Body of pancreas (tissue), 4 donors: ENCODE measurements at regions not wholly inside any gene's neighbourhood (a gene's known extent, or its start where the extent isn't known, plus 50 kb on each side); places are given as distances from the start of the nearest gene placed in this dataset.

ENCODE experiments used
- ATAC-seq: fragments of 150-250 bp; one replicate; pipeline ENCODE4 v1.9.1; 2016
- DNase-seq, 4 donors: peaks; one replicate each; pipeline ENCODE4 v3.0.0-alpha.2; 2019
- H3K27ac ChIP-seq, 4 donors: fragments of 200-600 bp; sonication (generic); 1 replicate in 3 of 4; 2 replicates in 1 of 4; pipeline versions ENCODE4 v1.5.1 to v1.6.1; 2016 to 2019; ENCODE audit warnings: mild to moderate bottlenecking in 1 of 4, mixed read lengths in 1 of 4, moderate library complexity in 1 of 4
- H3K27me3 ChIP-seq, 2 donors: fragments of 200-600 bp; sonication (generic); one replicate each; pipeline ENCODE4 v1.6.0; 2016; ENCODE audit warnings: mild to moderate bottlenecking in 1 of 2
- H3K36me3 ChIP-seq, 2 donors: fragments of 200-600 bp; sonication (generic); replicated peaks in 1 of 2; 2 replicates each; pipeline ENCODE4 v1.5.1; 2016; ENCODE audit warnings: low read depth in 2 of 2; ENCODE audit not compliant: insufficient read depth in 1 of 2
- H3K4me1 ChIP-seq: fragments of 200-600 bp; sonication (generic); one replicate; pipeline ENCODE4 v1.6.0; 2016
- H3K4me3 ChIP-seq, 2 donors: fragments of 200-600 bp; sonication (generic); 1 replicate in 1 of 2; 2 replicates in 1 of 2; pipeline ENCODE4 v1.5.1; 2016 to 2019
- H3K9me3 ChIP-seq, 3 donors: fragments of 200-600 bp; sonication (generic); 1 replicate in 2 of 3; 2 replicates in 1 of 3; pipeline ENCODE4 v1.5.1; 2016
- POLR2A ChIP-seq, 3 donors: fragments of 450-650 bp; IDR thresholded peaks; one replicate each; pipeline ENCODE4 v1.6.1; 2016; ENCODE audit warnings: antibody characterized with exemption in 3 of 3, mild to moderate bottlenecking in 2 of 3
- WGBS, 2 donors: methylation state at CpG; one replicate each; pipeline ENCODE4 v1.1.5; 2017; 5-methylcytosine and 5-hydroxymethylcytosine counted together
- intact Hi-C: fragments of 100-400 bp; cut with DNase I; formaldehyde crosslinking; loops from one replicate; pipeline ENCODE4 v1.15.1; 2023
- TF ChIP-seq, protein P1 (sequence below), 7 experiments: fragments of 450-650 bp in 4 of 7; fragments of 200-600 bp in 3 of 7; sonication (generic) in 3 of 7; IDR thresholded peaks; one replicate each; pipeline ENCODE4 v1.5.1; 2016 to 2019; ENCODE audit warnings: antibody characterized with exemption in 7 of 7

DNA sequence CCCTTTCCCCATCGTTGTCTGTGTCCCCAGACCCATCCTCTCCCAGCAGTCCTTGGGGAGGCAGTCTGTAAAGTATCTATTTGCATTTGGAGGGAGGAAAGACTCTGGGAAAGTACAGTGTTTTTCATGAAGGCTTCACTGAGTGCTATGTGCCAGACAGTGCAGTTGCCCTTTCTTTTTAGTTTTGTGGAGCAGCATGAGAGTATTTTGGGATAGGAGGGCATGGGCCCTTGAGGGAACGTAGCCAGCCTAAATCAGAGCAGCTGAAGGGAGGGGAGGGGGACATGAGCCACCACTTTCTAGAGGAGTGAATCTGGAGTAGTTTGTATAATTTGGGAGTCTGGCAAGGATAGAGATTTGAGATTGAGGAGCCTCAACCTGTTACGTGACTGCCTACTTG is 404.0 kb upstream of the KAZN start:
- no peak overlapping the region for H3K4me3 ChIP-seq
- no peak overlapping the region for H3K27ac ChIP-seq
- no peaks in the 10 kb centered on the region for H3K27me3 ChIP-seq
- H3K36me3 ChIP-seq, result no peaks in the 10 kb centered on the region
- TF ChIP-seq, protein P1, sequence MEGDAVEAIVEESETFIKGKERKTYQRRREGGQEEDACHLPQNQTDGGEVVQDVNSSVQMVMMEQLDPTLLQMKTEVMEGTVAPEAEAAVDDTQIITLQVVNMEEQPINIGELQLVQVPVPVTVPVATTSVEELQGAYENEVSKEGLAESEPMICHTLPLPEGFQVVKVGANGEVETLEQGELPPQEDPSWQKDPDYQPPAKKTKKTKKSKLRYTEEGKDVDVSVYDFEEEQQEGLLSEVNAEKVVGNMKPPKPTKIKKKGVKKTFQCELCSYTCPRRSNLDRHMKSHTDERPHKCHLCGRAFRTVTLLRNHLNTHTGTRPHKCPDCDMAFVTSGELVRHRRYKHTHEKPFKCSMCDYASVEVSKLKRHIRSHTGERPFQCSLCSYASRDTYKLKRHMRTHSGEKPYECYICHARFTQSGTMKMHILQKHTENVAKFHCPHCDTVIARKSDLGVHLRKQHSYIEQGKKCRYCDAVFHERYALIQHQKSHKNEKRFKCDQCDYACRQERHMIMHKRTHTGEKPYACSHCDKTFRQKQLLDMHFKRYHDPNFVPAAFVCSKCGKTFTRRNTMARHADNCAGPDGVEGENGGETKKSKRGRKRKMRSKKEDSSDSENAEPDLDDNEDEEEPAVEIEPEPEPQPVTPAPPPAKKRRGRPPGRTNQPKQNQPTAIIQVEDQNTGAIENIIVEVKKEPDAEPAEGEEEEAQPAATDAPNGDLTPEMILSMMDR (IDR thresholded peaks at IDR 0.05), result no peak
- no peak for TF ChIP-seq POLR2A (IDR thresholded peaks at IDR 0.05)
- WGBS, 2 donors, result 48 to 63% methylated on average over 3 of the region's 3 CpGs
- intact Hi-C loops, result no loop called here
- DNase-seq (no peak), ATAC-seq (no peak)
- H3K9me3 ChIP-seq, result no peaks in the 10 kb centered on the region
- no peaks in the 10 kb centered on the region for H3K4me1 ChIP-seq

DNA sequence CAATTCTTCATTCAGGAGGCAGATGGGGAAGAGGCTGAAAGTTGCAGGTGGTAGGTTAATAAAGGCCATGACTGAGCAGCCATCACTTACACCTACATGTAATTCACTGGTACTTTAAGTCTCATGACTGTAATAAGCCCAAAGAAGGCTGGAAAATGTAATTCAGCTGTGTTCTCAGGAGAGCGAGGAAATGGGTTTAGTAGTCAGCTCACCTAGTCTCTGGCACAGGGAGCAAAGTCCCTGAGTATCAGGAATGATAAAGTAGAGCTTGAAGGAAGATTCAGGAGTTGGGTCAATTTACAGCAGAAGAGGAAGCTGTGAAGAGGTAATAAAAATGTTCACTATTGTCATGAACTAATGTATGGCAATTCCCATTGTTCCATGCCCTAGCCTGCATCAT is 393.4 kb upstream of the KAZN start:
- intact Hi-C loops, result no loop called here
- no peak for DNase-seq
- Histone ChIP-seq H3K27me3 (no peaks in the 10 kb centered on the region), H3K4me3 (no peak overlapping the region), H3K9me3 (no peaks in the 10 kb centered on the region), H3K27ac (no peak overlapping the region), H3K4me1 (no peaks in the 10 kb centered on the region), H3K36me3 (no peaks in the 10 kb centered on the region)
- TF ChIP-seq POLR2A (IDR thresholded peaks at IDR 0.05), result no peak
- TF ChIP-seq, protein P1 (IDR thresholded peaks at IDR 0.05), result no peak
- 85 to 95% methylated on average over 1 of the region's 1 CpG for WGBS, 2 donors
- no peak for ATAC-seq

DNA sequence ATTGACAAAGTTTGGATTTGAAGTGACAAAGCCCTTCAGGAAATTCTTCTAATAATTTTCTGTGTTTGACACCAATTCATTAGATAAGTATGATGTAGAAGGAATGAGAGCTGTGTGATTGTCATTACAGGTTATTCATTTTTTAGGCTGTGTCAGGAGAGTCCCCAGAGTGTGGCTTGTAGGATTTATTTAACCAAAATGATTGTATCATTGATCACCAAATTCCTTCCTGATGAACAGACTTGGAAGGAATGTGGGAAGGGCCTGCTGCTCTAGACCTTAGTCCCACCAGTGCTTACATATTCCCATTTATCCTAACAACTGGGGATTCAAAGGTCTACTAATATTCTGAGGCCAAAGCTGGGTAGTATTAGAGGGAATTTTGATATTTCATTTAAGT is 383.3 kb upstream of the KAZN start:
- no peak for TF ChIP-seq POLR2A (IDR thresholded peaks at IDR 0.05)
- TF ChIP-seq, protein P1 (IDR thresholded peaks at IDR 0.05), result no peak
- H3K36me3 ChIP-seq, result no peaks in the 10 kb centered on the region
- DNase-seq (no peak), ATAC-seq (no peak)
- H3K9me3 ChIP-seq, result no peaks in the 10 kb centered on the region
- no peaks in the 10 kb centered on the region for H3K27me3 ChIP-seq
- no peak overlapping the region for H3K4me3 ChIP-seq
- no peak overlapping the region for H3K27ac ChIP-seq
- no peaks in the 10 kb centered on the region for H3K4me1 ChIP-seq
- intact Hi-C loops, result no loop called here

DNA sequence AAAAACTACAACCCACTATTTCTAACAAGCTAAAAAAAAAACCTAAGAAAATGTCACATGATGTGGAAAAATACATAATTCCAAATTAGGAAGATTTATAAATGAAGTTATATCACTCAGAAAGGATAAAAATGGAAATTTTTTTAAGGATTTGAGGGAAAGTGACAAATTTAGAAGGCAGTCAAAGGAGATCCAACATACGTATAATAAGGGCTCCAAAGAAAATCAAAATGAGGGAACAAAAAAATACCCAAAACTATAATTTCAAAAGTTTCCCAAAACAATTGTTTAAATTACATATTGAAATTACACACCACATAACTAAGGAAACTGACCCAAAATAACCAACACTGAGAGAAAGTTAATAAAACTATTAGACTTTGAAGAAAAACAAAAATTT is 381.1 kb upstream of the KAZN start:
- H3K36me3 ChIP-seq, result no peaks in the 10 kb centered on the region
- TF ChIP-seq POLR2A (IDR thresholded peaks at IDR 0.05), result no peak
- intact Hi-C loops, result no loop called here
- no peak overlapping the region for H3K27ac ChIP-seq
- H3K4me3 ChIP-seq, result no peak overlapping the region
- 65 to 92% methylated on average over 1 of the region's 1 CpG for WGBS, 2 donors
- DNase-seq (no peak), ATAC-seq (no peak)
- no peaks in the 10 kb centered on the region for H3K9me3 ChIP-seq
- H3K27me3 ChIP-seq, result no peaks in the 10 kb centered on the region
- H3K4me1 ChIP-seq, result no peaks in the 10 kb centered on the region

DNA sequence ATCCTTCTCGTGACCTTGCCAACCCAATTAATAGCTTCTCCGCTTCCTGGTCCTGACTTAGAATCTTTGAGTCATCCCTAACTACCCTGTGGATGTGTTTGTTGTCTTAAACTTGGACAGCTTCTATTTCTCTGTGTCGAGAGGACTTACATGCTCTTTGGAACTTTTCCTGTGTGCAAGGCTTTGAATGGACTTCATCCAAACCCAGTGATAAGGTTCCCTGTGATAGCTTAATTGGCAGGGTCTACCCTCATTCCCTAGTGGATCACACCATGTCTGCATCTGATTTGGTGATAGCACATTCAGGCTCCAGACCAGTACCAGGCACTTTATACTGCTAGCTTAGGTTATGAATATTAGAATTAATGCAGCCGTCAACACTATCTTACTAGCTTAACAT is 378.2 kb upstream of the KAZN start:
- DNase-seq (no peak), ATAC-seq (no peak)
- no peak overlapping the region for H3K27ac ChIP-seq
- no peak overlapping the region for H3K4me3 ChIP-seq
- WGBS, 2 donors, result 50 to 75% methylated on average over 4 of the region's 4 CpGs
- TF ChIP-seq, protein P1 (IDR thresholded peaks at IDR 0.05), result no peak
- no peak for TF ChIP-seq POLR2A (IDR thresholded peaks at IDR 0.05)
- intact Hi-C loops, result no loop called here
- no peaks in the 10 kb centered on the region for H3K9me3 ChIP-seq
- H3K4me1 ChIP-seq, result no peaks in the 10 kb centered on the region
- H3K27me3 ChIP-seq, result no peaks in the 10 kb centered on the region
- no peaks in the 10 kb centered on the region for H3K36me3 ChIP-seq
